Fibroblast of lung (primary cell): ENCODE measurements at regions not wholly inside any gene's neighbourhood (a gene's known extent, or its start where the extent isn't known, plus 50 kb on each side); places are given as distances from the start of the nearest gene placed in this dataset.

Source experiments
- CTCF ChIP-seq, 2 donors: IDR thresholded peaks in 1 of 2; conservative IDR thresholded peaks in 1 of 2; 1 replicate in 1 of 2; 2 replicates in 1 of 2; pipeline ENCODE4 v1.5.1; 2011 to 2012; ENCODE audit warnings: low read length in 2 of 2, control low read depth in 1 of 2, inconsistent platforms in 1 of 2, low read depth in 1 of 2, mild to moderate bottlenecking in 1 of 2
- EZH2 ChIP-seq: IDR thresholded peaks from 2 replicates; pipeline ENCODE4 v1.5.1; 2012; ENCODE audit warnings: low read length, control low read depth, mild to moderate bottlenecking; ENCODE audit errors: missing control alignments

GRCh38 chr20:11438412-11438811 lies 479.3 kb upstream of the BTBD3 start:
- TF ChIP-seq CTCF (conservative IDR thresholded peaks at IDR 0.05 in 1 of 2, IDR thresholded peaks at IDR 0.05 in 1 of 2; ENCODE audit: low read depth in 1 of 2, low read length in 2 of 2) (no peak), EZH2 (no peak)
